Superior temporal gyrus (tissue), 1 donor: ENCODE measurements at regions not wholly inside any gene's neighbourhood (a gene's known extent, or its start where the extent isn't known, plus 50 kb on each side); places are given as distances from the start of the nearest gene placed in this dataset.
"Not testable (repeated sequence)": the region's sequence is repeated elsewhere in the genome, so short reads cannot be mapped to it uniquely, and the experiment has no call there.

Experiments
- DNase-seq: peaks from one replicate; pipeline ENCODE4 v3.0.0-alpha.2; 2016; ENCODE audit errors: extremely low spot score

- DNase-seq: no peak
These were observed 61.7 kb downstream of the KPNA2 start for GRCh38 chr17:68097161-68097805.

- DNase-seq: not testable (repeated sequence)
These were observed 63.8 kb downstream of the KPNA2 start for GRCh38 chr17:68099341-68099753.

GRCh38 chr17:68100000-68100641, 64.6 kb downstream of the KPNA2 start:
- no peak for DNase-seq

DNA sequence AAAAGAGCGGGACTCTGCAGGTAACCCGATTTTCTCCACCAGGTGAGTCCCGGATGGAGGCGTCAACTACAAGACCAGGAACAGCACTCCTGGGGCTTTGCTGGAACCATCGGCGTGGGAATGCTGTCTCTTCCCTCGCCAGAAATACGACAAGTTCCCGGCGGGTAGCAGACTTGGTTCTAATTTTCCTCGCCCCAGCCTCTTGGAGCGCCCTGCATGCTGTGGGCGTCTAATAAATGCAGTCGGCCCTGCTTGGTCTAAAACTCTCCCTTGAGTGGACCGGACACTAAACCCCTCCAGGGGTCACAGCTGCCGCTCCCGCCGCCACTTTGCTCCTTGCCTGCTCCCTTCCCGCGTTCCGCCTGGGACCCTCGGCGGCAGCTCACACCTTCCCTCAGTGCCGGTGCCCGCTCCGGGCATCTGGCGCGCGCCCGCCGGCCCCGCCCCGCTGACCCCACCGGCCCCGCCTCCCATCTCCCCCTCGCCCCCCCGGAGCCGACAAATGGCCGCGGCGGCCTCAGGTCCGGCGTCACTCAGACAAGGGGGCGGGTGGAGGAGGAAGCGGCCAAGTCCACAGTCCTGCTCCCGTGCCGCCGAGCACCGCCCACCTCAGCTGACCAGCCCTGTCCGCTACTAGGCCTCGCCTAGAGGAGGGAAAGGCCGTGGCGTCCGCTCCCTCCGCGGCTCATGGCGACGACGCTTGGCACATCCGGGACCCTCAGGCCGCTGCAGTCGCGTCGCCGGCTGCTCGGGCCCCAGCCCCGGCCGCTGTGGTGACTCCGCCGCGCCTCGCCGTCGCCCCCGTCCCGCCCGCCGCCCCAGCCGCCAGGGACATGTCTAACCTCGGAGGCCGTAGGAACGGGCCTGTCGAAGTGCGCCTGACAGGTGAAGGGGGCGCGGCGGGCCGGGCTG, 65.8 kb downstream of the KPNA2 start:
- DNase-seq: peak; percentile 58

GRCh38 chr17:68101987-68102314, 66.4 kb downstream of the KPNA2 start:
- no peak for DNase-seq

- peak; percentile 15 for DNase-seq
These were observed 66.8 kb downstream of the KPNA2 start for GRCh38 chr17:68102318-68102758.

DNA sequence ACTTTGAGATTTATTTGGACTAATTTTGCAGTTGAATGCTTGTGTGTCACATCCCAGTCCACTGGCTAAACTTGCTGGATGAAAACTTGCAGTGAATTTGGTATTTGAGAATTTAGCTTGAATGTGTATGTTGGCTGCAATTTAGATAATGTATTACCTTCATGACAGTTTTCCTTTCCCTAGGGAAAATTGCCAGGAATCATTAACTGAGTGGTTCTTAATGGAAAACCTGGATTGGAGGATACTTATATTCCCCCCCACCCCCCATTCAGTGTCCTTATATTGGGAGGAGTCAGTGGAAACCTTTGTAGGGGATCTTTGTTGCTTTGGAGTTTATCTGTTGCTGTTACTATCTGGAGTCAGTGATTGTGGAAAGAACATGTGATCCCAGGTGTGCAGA, 67.6 kb downstream of the KPNA2 start:
- no peak for DNase-seq

DNA sequence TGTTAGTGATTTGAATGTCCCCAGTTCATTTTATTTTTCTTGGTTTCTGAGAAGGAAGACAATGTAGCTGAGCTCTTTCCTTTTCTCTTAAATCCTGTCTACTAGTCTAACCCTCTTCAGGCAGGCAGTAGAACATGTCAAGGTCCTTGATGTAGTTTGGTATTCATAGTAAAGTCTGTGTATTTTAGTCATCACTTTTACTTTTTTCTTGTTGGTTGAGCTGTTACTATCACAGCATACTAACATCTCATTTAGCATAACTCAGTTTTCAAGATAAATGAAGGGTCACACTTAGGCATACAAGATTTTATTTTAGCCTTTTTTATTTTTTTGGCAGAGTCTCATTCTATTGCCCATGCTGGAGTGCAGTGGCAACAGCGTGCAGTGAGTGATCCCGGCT, 70.5 kb downstream of the KPNA2 start:
- DNase-seq: no peak

DNA sequence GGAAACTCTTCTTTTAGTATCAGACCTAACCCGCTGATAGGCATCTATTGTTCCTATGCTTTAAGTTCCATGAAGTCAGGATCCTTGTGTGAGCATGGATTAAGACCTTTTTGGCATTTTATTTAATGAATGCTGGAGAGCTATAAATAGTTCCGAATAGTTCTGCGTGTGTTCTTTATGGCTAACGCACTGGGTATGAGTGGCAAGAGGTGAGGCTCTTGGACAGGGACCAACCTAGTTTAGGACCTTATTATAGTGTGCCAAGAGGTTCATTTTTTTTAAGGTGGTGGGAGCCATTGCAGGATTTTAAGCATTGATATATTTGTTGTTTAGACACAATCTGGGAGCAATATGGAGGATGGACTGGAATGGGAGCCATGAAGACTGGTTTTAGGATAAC, 71.8 kb downstream of the KPNA2 start:
- no peak for DNase-seq

GRCh38 chr17:68108313-68109000, 72.9 kb downstream of the KPNA2 start:
- no peak for DNase-seq

GRCh38 chr17:68109404-68109803, 73.9 kb downstream of the KPNA2 start:
- not testable (repeated sequence) for DNase-seq

- DNase-seq: not testable (repeated sequence)
These were observed 80.7 kb downstream of the KPNA2 start for GRCh38 chr17:68116211-68116610.

DNA sequence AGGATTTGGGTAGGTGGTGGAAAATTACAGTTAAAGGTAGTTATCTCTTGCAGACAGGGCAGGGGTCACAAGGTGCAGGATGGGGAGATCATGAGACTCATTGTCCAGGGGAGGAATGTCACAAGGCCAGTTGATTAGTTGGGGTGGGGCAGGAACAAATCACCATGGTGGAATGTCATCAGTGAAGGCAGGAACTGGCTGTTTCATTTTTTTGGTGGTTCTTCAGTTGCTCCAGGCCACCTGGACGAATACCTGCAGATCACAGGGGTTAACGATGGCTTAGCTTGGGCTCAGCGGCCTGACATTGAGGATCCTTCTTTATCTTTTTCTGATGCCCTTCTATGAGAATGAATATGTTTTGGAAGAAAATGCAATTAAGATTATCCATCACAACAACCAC, 87.1 kb downstream of the KPNA2 start:
- no peak for DNase-seq

DNA sequence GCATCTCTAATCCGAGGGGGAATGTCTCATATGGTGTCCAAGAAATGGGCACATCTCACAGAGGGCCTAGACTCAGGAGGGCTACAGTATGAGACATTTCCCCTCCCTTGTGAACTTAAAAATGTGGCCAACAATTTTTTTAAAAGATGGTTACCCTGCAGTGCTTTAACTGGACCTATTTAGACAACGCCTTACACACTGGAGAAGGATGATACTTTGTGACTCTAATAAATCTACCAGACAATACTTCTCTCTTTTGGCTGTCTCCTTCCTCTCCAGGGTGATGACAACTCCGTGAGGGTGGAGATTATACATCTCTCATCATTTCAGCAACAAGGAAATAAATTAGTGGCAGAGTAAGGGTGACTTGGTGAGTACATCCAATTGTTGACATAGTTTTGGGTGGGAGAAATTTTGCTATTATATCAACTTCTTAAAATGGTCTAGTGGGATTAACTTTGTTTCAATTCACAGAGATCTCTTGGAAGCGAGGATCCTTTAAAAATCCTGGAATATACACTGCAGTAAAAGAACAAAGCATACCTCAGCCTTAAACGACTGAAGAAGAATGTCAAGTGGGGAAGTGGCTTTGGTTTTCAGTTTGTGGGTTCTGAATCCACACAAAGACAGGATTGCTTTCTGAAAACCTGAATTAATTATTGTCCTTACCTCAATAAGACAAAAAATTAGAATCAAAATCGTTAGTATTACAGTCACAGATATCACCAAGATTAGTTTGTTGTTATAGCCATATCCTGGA, 89.8 kb downstream of the KPNA2 start:
- no peak for DNase-seq

GRCh38 chr17:68127914-68128313, 92.4 kb downstream of the KPNA2 start:
- DNase-seq: no peak

DNA sequence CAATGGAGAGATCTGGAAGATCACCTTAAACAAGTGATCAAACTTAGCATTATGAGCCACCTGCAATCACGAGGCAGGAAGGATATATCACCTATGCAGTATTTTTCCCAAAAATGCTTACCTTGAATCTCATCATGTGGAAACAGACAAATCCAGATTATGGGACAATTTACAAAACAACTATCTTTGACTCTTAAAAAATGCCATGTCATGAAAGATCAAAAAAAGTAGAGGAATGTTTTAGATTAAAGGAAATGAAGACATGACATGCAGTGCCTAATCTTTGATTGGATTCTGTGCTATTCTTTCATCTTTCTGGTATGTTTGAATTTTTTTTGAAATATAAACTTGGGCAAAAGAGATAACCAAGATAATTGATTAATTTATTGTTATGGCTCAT, 95.9 kb downstream of the KPNA2 start:
- DNase-seq: no peak

DNA sequence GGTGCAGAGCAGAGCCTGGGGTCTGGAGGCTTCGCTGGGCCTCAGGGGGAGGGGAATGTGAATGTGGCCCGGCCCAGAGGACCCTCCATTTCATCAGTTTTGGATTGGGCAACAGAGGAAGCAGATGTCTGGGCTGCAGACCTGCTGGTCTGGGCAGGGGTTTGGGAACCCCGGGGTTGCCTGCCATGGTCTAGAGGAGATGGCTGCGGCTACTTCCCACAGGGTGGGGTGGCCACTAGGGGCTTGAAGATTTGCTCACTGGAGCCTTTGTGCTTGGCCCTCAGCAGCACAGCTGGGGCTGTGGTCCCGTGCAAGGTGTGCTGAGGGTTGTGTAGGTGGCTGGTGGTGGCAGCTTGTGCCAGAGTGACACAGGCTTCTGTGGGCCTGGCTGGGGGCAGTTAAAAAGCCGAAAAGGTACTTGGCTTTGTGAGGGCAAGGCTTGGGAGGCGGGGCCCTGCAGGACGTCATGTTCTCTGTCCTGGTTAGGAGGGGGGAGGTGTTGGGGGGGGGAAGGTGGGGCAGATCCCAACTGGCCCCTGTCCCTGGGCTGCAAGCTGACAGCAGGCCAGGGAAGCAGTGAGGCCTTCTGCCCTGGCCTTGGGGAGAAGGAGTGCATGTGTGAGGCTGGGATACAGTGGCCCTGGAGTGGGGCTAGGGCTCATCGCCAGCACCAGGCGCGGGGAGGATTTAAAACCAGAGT, 98.0 kb downstream of the KPNA2 start:
- DNase-seq: no peak

GRCh38 chr17:68134046-68134637, 98.6 kb downstream of the KPNA2 start:
- no peak for DNase-seq

GRCh38 chr17:68134731-68135130, 99.2 kb downstream of the KPNA2 start:
- DNase-seq: no peak

GRCh38 chr17:68135141-68135887, 99.8 kb downstream of the KPNA2 start:
- no peak for DNase-seq
